Ascending aorta (tissue), 2 donors: ENCODE measurements at regions not wholly inside any gene's neighbourhood (a gene's known extent, or its start where the extent isn't known, plus 50 kb on each side); places are given as distances from the start of the nearest gene placed in this dataset.

Experiments used
- DNase-seq, 2 donors: peaks; one replicate each; pipeline ENCODE4 v3.0.0-alpha.2; 2019; ENCODE audit warnings: low spot score in 2 of 2
- H3K27ac ChIP-seq, 2 donors: fragments of 200-600 bp; sonication (generic); one replicate each; pipeline ENCODE4 v1.5.1; 2016 to 2017; ENCODE audit warnings: mild to moderate bottlenecking in 1 of 2
- H3K27me3 ChIP-seq: fragments of 200-600 bp; sonication (generic); one replicate; pipeline ENCODE4 v1.5.1; 2017
- H3K36me3 ChIP-seq, 2 donors: fragments of 200-600 bp; sonication (generic); one replicate each; pipeline ENCODE4 v1.5.1; 2016
- H3K4me1 ChIP-seq, 2 donors: fragments of 200-600 bp; sonication (generic); one replicate each; pipeline ENCODE4 v1.5.1; 2016 to 2017; ENCODE audit warnings: mild to moderate bottlenecking in 1 of 2
- H3K4me3 ChIP-seq, 2 donors: fragments of 200-600 bp; sonication (generic); one replicate each; pipeline ENCODE4 v1.5.1; 2016 to 2017; ENCODE audit warnings: mild to moderate bottlenecking in 1 of 2
- H3K9me3 ChIP-seq, 2 donors: fragments of 200-600 bp; sonication (generic); one replicate each; pipeline ENCODE4 v1.5.1; 2016
- intact Hi-C: fragments of 100-400 bp; cut with DNase I; formaldehyde crosslinking; loops from one replicate; pipeline ENCODE4 v1.15.1; 2023
- TF ChIP-seq, protein P1 (sequence below), 3 experiments: fragments of 200-600 bp in 2 of 3; fragments of 450-650 bp in 1 of 3; sonication (generic) in 2 of 3; IDR thresholded peaks; one replicate each; pipeline ENCODE4 v1.5.1; 2016 to 2019; ENCODE audit warnings: antibody characterized with exemption in 3 of 3, mild to moderate bottlenecking in 1 of 3, moderate library complexity in 1 of 3

DNA sequence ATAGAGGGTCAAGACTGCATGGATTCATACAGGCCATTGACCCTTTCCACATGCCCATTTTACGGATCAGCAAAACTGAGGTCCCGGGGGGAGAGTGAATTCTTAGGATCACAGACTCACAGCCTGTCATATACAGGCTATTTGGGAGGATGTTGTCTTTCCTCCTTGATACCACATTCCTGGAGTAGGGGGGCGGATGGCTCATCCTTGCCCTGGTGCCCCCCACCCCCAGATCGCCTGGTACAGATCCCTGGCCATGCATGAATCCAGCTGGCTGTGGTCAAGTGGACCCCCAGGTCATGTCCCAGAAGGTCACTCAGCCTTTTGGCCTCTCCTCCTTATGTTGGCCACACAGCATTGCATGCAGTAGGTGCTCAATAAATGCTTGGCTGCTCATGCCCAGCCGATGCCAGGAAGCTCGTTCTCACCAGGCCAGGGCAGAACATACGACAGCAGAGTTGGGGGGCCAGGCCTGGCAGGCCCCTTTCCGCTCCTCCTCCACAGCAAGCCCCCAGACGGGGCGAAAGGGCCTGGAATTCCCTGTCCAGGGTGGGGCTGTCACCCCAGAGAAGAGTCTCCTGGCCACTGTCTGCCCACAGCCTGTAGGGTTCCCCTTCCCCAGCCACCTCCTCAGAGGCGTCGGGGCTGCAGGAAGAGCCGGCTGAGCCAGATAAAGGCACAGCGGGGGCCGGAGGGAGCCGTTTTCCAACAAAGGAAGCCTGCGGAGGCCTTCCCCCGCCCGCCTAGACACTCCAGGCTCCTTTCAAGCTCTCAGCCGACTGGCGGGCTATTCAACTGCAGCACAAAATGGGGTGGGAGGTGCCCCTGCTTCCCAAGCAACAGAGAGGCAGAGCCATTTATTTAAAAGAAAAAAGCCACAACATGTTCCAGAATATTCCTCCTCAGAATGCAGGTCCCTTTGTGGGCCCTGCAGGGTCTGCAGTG lies 215.7 kb upstream of the CIBAR2 start:
- no peak for DNase-seq
- H3K4me3 ChIP-seq, result no peak overlapping the region
- H3K36me3 ChIP-seq, result no peaks in the 10 kb centered on the region
- H3K27me3 ChIP-seq, result peaks cover 4% of the 10 kb centered on the region
- peaks cover 6 to 30% of the 10 kb centered on the region in 2 donors for H3K4me1 ChIP-seq
- intact Hi-C loops, result no loop called here
- H3K9me3 ChIP-seq, result no peaks in the 10 kb centered on the region
- TF ChIP-seq, protein P1, sequence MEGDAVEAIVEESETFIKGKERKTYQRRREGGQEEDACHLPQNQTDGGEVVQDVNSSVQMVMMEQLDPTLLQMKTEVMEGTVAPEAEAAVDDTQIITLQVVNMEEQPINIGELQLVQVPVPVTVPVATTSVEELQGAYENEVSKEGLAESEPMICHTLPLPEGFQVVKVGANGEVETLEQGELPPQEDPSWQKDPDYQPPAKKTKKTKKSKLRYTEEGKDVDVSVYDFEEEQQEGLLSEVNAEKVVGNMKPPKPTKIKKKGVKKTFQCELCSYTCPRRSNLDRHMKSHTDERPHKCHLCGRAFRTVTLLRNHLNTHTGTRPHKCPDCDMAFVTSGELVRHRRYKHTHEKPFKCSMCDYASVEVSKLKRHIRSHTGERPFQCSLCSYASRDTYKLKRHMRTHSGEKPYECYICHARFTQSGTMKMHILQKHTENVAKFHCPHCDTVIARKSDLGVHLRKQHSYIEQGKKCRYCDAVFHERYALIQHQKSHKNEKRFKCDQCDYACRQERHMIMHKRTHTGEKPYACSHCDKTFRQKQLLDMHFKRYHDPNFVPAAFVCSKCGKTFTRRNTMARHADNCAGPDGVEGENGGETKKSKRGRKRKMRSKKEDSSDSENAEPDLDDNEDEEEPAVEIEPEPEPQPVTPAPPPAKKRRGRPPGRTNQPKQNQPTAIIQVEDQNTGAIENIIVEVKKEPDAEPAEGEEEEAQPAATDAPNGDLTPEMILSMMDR (IDR thresholded peaks at IDR 0.05), result no peak
- no peak overlapping the region for H3K27ac ChIP-seq

DNA sequence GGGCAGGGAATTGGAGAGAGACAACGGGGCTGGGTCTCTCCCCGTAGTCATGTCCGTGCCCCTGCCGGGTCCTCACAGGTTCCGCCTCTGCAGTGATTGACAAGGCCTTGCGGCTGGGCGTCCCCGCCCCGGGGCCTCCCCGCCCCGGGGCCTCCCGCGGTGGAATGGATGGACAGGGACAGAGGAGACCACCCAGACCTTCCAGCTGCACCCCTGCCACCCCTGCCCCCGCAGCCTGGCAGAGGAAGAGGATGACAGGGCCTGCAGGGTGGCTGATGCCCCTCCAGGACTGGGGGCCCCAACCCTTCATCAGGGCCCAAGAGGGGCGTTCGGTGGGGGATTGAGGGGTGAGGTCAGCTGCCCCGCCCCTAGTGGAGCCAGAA lies 216.4 kb upstream of the CIBAR2 start:
- peaks cover 4% of the 10 kb centered on the region for H3K27me3 ChIP-seq
- H3K4me3 ChIP-seq, result no peak overlapping the region
- H3K4me1 ChIP-seq, result peaks cover 0 to 23% of the 10 kb centered on the region in 2 donors
- H3K27ac ChIP-seq, result no peak overlapping the region
- no peaks in the 10 kb centered on the region for H3K36me3 ChIP-seq
- H3K9me3 ChIP-seq, result no peaks in the 10 kb centered on the region
- no peak for DNase-seq
- TF ChIP-seq, protein P1 (IDR thresholded peaks at IDR 0.05), result no peak
- intact Hi-C loops, result no loop called here

DNA sequence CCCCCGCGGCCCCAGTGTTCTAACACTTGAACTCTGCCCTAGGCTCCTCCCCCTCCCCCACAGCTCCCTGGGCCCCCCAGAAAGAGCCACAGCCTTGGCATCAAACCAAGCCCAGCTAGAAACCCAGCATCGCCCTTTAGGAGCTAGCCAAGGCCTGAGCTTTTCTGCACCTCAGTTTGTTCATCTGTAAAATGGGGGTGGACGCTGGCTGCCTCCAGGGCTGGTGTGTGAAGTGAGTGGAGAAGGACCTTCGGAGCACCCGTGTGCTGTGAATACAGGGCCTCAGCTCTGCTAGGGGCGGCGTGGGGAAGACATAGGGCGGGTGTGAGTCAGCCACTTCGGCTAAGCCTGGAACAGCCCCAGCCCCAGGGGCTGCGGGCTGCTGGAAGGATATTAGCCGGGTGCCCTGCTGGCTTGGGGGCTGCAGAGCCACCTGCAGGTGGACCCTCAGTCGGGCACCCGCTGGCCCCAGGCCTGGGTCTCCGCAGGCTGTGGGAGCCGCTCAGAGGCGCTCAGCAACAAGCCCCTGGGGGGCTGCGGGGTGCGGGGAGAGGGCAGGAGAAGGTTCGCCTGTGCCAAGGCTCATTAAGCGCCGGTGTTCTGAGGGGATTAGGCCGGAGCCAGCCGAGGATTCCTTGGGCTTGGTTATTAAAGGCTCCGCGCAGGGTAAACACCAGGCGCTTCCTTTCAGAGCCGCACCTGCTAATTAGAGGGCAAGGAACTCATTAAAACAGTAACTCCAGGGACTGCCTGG lies 217.0 kb upstream of the CIBAR2 start:
- H3K27me3 ChIP-seq, result peaks cover 4% of the 10 kb centered on the region
- intact Hi-C loops, result no loop called here

DNA sequence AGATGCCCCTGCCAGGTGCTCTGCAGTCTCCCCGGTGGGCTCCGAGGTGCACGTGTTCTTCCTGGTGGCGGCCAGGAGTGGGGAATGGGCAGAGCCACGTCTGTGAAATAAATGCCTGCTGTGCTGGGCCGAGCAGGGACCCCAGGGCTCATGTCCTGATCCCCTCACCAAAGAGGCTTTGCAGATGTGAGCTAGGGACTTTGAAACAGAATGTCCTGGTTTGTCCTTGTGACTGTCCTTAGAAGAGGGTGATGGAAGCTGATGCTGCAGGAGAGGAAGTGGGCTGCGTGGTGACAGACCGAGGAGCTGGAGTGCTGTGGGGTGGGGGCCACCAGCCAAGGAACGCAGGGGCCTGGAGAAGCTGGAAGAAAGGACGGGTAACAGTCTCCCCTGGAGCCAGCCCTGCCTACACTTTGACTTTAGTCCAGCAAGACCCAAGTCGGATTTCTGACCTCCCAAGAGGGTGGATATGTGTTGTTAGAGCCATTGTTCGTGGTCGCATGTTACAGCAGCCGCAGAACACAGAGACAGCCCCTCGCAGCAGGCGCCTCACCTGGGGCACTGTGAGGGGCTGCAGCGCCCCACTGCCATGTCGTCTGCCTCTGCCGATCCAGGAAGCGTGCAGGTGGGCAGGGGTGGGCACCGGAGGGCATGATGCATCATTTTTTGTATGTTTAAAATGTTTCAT lies 217.9 kb upstream of the CIBAR2 start:
- TF ChIP-seq, protein P1 (IDR thresholded peaks at IDR 0.05), result no peak
- Histone ChIP-seq H3K27ac (no peak overlapping the region), H3K4me3 (no peak overlapping the region), H3K9me3 (no peaks in the 10 kb centered on the region), H3K36me3 (no peaks in the 10 kb centered on the region), H3K4me1 (peaks cover 0 to 21% of the 10 kb centered on the region in 2 donors), H3K27me3 (peaks cover 4% of the 10 kb centered on the region)
- intact Hi-C loops, result no loop called here
- no peak for DNase-seq

More for the DNA sequence above, 217.0 kb upstream of the CIBAR2 start:
- DNase-seq, result no peak
- Histone ChIP-seq H3K4me1 (peaks cover 0 to 21% of the 10 kb centered on the region in 2 donors), H3K36me3 (no peaks in the 10 kb centered on the region), H3K4me3 (no peak overlapping the region), H3K27ac (no peak overlapping the region), H3K9me3 (no peaks in the 10 kb centered on the region)
- TF ChIP-seq, protein P1 (IDR thresholded peaks at IDR 0.05), result no peak

DNA sequence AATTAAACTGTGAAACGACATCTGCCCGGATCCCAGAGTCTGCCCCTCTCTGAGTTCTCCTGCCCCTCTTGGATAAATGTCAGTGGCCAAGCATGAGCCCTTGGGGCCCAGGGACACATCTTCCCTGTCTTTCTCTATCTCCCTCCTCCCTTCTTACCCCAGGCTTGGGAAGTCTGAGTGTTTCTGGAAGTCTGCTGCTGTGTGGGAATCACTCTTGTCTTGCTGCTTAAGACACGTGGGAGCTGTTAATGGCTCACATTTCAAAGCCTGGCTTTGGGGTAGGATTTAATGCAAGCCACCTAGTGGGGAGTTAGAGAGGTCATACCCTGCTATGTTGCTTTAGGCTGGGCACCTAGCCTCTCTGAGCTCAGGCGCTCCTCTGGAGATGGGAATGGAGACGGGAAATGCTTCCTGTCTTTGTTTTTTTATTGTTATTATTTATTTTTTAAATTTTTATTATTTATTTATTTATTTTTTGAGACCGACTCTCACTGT lies 218.5 kb upstream of the CIBAR2 start:
- peaks cover 0 to 21% of the 10 kb centered on the region in 2 donors for H3K4me1 ChIP-seq
- DNase-seq, result no peak
- H3K36me3 ChIP-seq, result no peaks in the 10 kb centered on the region
- H3K4me3 ChIP-seq, result no peak overlapping the region
- no peak overlapping the region for H3K27ac ChIP-seq
- H3K27me3 ChIP-seq, result peaks cover 4% of the 10 kb centered on the region
- H3K9me3 ChIP-seq, result no peaks in the 10 kb centered on the region
- intact Hi-C loops, result no loop called here
- TF ChIP-seq, protein P1 (IDR thresholded peaks at IDR 0.05), result peak; percentile 25 to 42 (median 33)
